WTC11 (cell line): ENCODE measurements at regions not wholly inside any gene's neighbourhood (a gene's known extent, or its start where the extent isn't known, plus 50 kb on each side); places are given as distances from the start of the nearest gene placed in this dataset.

ENCODE experiments used
- CBFB ChIP-seq: sonication (generic); formaldehyde crosslinking; IDR thresholded peaks from 2 replicates; pipeline ENCODE4 v1.8.1; 2022; ENCODE audit warnings: mild to moderate bottlenecking, low read depth, missing genetic modification reagents
- FOXK1 ChIP-seq: sonication (generic); formaldehyde crosslinking; IDR thresholded peaks from 2 replicates; pipeline ENCODE4 v1.8.0; 2022; ENCODE audit warnings: mild to moderate bottlenecking, moderate library complexity, missing genetic modification reagents
- ZNF423 ChIP-seq: fragments of 250-450 bp; sonication (Bioruptor Pico); IDR thresholded peaks from 2 replicates; pipeline ENCODE4 v2.1.2; 2022; ENCODE audit warnings: mild to moderate bottlenecking, moderate library complexity
- TF ChIP-seq, protein P1 (sequence below): fragments of 200-600 bp; IDR thresholded peaks from 2 replicates; pipeline ENCODE4 v1.8.0; 2022; ENCODE audit warnings: antibody characterized with exemption
- TF ChIP-seq, protein P2 (sequence below): sonication (generic); formaldehyde crosslinking; IDR thresholded peaks from 2 replicates; pipeline ENCODE4 v1.8.1; 2023; ENCODE audit warnings: mild to moderate bottlenecking, missing genetic modification reagents, moderate library complexity
- TF ChIP-seq, protein P3 (sequence below): sonication (generic); formaldehyde crosslinking; IDR thresholded peaks from 2 replicates; pipeline ENCODE4 v1.8.1; 2022; ENCODE audit warnings: low read depth, missing genetic modification reagents, borderline replicate concordance

DNA sequence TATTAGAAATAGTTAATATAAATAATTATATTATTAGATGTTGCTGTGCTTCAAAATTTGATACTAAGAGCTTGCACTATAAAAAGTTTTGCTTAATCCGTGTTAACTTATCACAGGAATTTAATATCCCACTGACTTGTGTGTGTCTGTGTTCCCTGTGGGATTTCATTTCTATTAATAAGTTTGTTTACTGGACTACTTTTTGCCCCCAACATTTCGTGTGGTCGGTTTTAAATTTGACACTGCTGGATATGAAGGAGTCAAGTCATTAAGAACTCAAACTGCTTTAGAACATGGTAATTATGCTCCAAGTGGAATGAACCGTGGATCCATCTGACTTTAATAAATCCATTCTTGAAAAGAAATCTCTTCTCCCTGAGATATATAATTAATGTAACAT, 182.2 kb upstream of the NUDT4 start:
- TF ChIP-seq, protein P1, sequence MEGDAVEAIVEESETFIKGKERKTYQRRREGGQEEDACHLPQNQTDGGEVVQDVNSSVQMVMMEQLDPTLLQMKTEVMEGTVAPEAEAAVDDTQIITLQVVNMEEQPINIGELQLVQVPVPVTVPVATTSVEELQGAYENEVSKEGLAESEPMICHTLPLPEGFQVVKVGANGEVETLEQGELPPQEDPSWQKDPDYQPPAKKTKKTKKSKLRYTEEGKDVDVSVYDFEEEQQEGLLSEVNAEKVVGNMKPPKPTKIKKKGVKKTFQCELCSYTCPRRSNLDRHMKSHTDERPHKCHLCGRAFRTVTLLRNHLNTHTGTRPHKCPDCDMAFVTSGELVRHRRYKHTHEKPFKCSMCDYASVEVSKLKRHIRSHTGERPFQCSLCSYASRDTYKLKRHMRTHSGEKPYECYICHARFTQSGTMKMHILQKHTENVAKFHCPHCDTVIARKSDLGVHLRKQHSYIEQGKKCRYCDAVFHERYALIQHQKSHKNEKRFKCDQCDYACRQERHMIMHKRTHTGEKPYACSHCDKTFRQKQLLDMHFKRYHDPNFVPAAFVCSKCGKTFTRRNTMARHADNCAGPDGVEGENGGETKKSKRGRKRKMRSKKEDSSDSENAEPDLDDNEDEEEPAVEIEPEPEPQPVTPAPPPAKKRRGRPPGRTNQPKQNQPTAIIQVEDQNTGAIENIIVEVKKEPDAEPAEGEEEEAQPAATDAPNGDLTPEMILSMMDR, result no peak
- no peak for TF ChIP-seq FOXK1 (CRISPR knock-in tag)
- TF ChIP-seq CBFB, result no peak
- TF ChIP-seq, protein P2, sequence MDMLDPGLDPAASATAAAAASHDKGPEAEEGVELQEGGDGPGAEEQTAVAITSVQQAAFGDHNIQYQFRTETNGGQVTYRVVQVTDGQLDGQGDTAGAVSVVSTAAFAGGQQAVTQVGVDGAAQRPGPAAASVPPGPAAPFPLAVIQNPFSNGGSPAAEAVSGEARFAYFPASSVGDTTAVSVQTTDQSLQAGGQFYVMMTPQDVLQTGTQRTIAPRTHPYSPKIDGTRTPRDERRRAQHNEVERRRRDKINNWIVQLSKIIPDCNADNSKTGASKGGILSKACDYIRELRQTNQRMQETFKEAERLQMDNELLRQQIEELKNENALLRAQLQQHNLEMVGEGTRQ (CRISPR knock-in tag), result no peak
- no peak for TF ChIP-seq ZNF423 (CRISPR knock-in tag)
- TF ChIP-seq, protein P3, sequence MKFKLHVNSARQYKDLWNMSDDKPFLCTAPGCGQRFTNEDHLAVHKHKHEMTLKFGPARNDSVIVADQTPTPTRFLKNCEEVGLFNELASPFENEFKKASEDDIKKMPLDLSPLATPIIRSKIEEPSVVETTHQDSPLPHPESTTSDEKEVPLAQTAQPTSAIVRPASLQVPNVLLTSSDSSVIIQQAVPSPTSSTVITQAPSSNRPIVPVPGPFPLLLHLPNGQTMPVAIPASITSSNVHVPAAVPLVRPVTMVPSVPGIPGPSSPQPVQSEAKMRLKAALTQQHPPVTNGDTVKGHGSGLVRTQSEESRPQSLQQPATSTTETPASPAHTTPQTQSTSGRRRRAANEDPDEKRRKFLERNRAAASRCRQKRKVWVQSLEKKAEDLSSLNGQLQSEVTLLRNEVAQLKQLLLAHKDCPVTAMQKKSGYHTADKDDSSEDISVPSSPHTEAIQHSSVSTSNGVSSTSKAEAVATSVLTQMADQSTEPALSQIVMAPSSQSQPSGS (CRISPR knock-in tag), result no peak
